ENCODE measurements at regions not wholly inside any gene's neighbourhood (a gene's known extent, or its start where the extent isn't known, plus 50 kb on each side); places are given as distances from the start of the nearest gene placed in this dataset.

DNA sequence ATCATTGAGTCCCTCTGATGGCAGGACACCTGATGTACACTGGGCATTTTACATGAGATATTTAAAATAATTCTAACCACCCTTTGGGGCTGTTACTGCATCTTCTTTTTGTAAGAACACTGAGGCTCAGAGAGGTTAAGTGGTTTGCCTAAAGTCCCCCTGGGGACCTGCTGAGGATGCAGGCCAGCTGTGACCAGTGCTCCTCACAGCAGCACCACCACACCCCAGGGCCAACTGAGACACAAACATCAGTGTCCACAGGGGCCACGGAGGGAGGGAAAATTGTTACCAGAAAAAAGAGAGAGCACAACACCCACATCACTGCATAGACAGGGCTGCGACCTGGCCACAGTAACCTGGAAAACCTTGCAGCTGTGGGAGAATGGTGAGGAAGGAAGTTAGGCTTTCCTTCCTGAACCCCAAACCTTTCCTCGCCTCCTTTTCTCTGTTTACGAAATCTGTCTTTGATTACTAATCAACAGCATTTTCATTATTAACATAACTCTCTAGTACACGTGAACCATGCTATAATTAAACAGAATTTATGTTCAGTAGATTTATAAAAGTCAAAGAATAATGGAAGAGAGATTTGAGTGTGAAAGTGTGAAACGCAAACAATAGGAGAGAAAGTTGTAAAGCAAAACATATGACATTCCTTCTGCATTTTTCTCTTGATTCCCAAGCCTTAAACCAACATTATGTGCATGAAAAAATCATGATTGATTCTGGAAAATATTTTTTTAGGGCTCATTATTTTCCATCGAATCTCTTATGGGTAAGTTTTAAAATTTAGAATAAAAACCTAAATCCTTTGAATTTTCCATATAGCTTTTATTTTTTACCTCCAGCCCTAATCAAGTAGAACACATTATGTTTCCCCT is 228.1 kb upstream of the DAPK1 start:
- Histone ChIP-seq H3K27ac (peak overlapping the region; percentile 68), H3F3A (ENCODE audit: insufficient read depth) (peaks cover 55% of the 10 kb centered on the region), H3K4me1 (ENCODE audit: insufficient read depth) (peaks cover 64% of the 10 kb centered on the region), H4K20me1 (ENCODE audit: insufficient read depth) (no peaks in the 10 kb centered on the region), H2AFZ (peak overlapping the region; percentile 58), H3K27me3 (replicated peaks; ENCODE audit: insufficient read depth) (no peaks in the 10 kb centered on the region), H3K79me2 (ENCODE audit: insufficient read depth) (no peaks in the 10 kb centered on the region), H3K9me2 (ENCODE audit: insufficient read depth) (no peaks in the 10 kb centered on the region), H3K4me3 (0 out of 2 replicates have a peak overlapping the region, but pooled peaks have one; percentile 1), H3K36me3 (ENCODE audit: low read depth) (no peaks in the 10 kb centered on the region), H3K9me3 (ENCODE audit: low read depth) (no peaks in the 10 kb centered on the region), H3K9ac (peak overlapping the region; percentile 50; the same call in 1 of the 2 replicates), H3K4me2 (ENCODE audit: unreplicated experiment) (peak overlapping the region; percentile 31)
- 61 to 64% methylated on average over 6 to 7 of the region's 7 CpGs for WGBS, 2 experiments (ENCODE audit: low coverage in 1 of 2, low lambda C conversion rate in 2 of 2, missing lambda C conversion rate in 2 of 2)
- TF ChIP-seq EZH2phosphoT487 (IDR thresholded peaks at IDR 0.05; ENCODE audit: insufficient read depth, low read depth) (no peak), EZH2 (IDR thresholded peaks at IDR 0.05; ENCODE audit: insufficient read depth, poor library complexity, severe bottlenecking) (no peak)
- no peak for DNase-seq
- in situ Hi-C loops (cut with MboI), result no loop called here

- peak overlapping the region; percentile 50; the same call in 1 of the 2 replicates for H3K9ac ChIP-seq
- peak; percentile 71 for DNase-seq
Measured at GRCh38 chr9:87270221-87270847, 227.3 kb upstream of the DAPK1 start.

GRCh38 chr9:87270848-87271234 is 226.8 kb upstream of the DAPK1 start:
- Histone ChIP-seq H3K27ac (peak overlapping the region; percentile 68; the same call in 1 of the 2 replicates), H3K9ac (peak overlapping the region; percentile 50; the same call in 1 of the 2 replicates), H3K79me2 (ENCODE audit: insufficient read depth) (no peaks in the 10 kb centered on the region), H3K4me1 (ENCODE audit: insufficient read depth) (peaks cover 77% of the 10 kb centered on the region), H3K4me2 (ENCODE audit: unreplicated experiment) (no peak overlapping the region), H3K4me3 (no peak overlapping the region), H4K20me1 (ENCODE audit: insufficient read depth) (no peaks in the 10 kb centered on the region), H3K36me3 (ENCODE audit: low read depth) (no peaks in the 10 kb centered on the region), H2AFZ (peak overlapping the region; percentile 58; the same call in 1 of the 2 replicates), H3K27me3 (replicated peaks; ENCODE audit: insufficient read depth) (no peaks in the 10 kb centered on the region), H3F3A (ENCODE audit: insufficient read depth) (peaks cover 68% of the 10 kb centered on the region), H3K9me3 (ENCODE audit: low read depth) (no peaks in the 10 kb centered on the region), H3K9me2 (ENCODE audit: insufficient read depth) (no peaks in the 10 kb centered on the region)
- in situ Hi-C loops (cut with MboI), result no loop called here
- TF ChIP-seq EZH2phosphoT487 (IDR thresholded peaks at IDR 0.05; ENCODE audit: insufficient read depth, low read depth) (no peak), EZH2 (IDR thresholded peaks at IDR 0.05; ENCODE audit: insufficient read depth, poor library complexity, severe bottlenecking) (no peak)
- 96% methylated on average over 8 of the region's 8 CpGs for WGBS, 2 experiments (ENCODE audit: low coverage in 1 of 2, low lambda C conversion rate in 2 of 2, missing lambda C conversion rate in 2 of 2)
- no peak for DNase-seq

More at GRCh38 chr9:87270221-87270847, 227.3 kb upstream of the DAPK1 start:
- Histone ChIP-seq H2AFZ (peak overlapping the region; percentile 58), H3K9me2 (ENCODE audit: insufficient read depth) (no peaks in the 10 kb centered on the region), H4K20me1 (ENCODE audit: insufficient read depth) (no peaks in the 10 kb centered on the region), H3K4me1 (ENCODE audit: insufficient read depth) (peaks cover 72% of the 10 kb centered on the region), H3K4me2 (ENCODE audit: unreplicated experiment) (peak overlapping the region; percentile 31), H3K27ac (peak overlapping the region; percentile 68), H3K36me3 (ENCODE audit: low read depth) (no peaks in the 10 kb centered on the region), H3K27me3 (replicated peaks; ENCODE audit: insufficient read depth) (no peaks in the 10 kb centered on the region), H3K9me3 (ENCODE audit: low read depth) (no peaks in the 10 kb centered on the region), H3K79me2 (ENCODE audit: insufficient read depth) (no peaks in the 10 kb centered on the region), H3F3A (ENCODE audit: insufficient read depth) (peaks cover 63% of the 10 kb centered on the region), H3K4me3 (0 out of 2 replicates have a peak overlapping the region, but pooled peaks have one; percentile 1)
- in situ Hi-C loops (cut with MboI), result no loop called here
- TF ChIP-seq EZH2 (IDR thresholded peaks at IDR 0.05; ENCODE audit: insufficient read depth, poor library complexity, severe bottlenecking), result no peak
- no peak for TF ChIP-seq EZH2phosphoT487 (IDR thresholded peaks at IDR 0.05; ENCODE audit: insufficient read depth, low read depth)
- WGBS, 2 experiments (ENCODE audit: low coverage in 1 of 2, low lambda C conversion rate in 2 of 2, missing lambda C conversion rate in 2 of 2), result 10 to 11% methylated on average over 16 of the region's 16 CpGs

GRCh38 chr9:87271696-87272477 is 225.8 kb upstream of the DAPK1 start:
- TF ChIP-seq EZH2 (IDR thresholded peaks at IDR 0.05; ENCODE audit: insufficient read depth, poor library complexity, severe bottlenecking) (no peak), EZH2phosphoT487 (IDR thresholded peaks at IDR 0.05; ENCODE audit: insufficient read depth, low read depth) (no peak)
- Histone ChIP-seq H2AFZ (peak overlapping the region; percentile 10; the same call in 1 of the 2 replicates), H3K79me2 (ENCODE audit: insufficient read depth) (no peaks in the 10 kb centered on the region), H3K9me3 (ENCODE audit: low read depth) (no peaks in the 10 kb centered on the region), H3F3A (ENCODE audit: insufficient read depth) (peaks cover 73% of the 10 kb centered on the region), H3K27ac (no peak overlapping the region), H4K20me1 (ENCODE audit: insufficient read depth) (no peaks in the 10 kb centered on the region), H3K9ac (no peak overlapping the region), H3K27me3 (replicated peaks; ENCODE audit: insufficient read depth) (no peaks in the 10 kb centered on the region), H3K4me3 (no peak overlapping the region), H3K36me3 (ENCODE audit: low read depth) (no peaks in the 10 kb centered on the region), H3K9me2 (ENCODE audit: insufficient read depth) (no peaks in the 10 kb centered on the region), H3K4me1 (ENCODE audit: insufficient read depth) (peaks cover 86% of the 10 kb centered on the region), H3K4me2 (ENCODE audit: unreplicated experiment) (peak overlapping the region; percentile 10)
- in situ Hi-C loops (cut with MboI), result no loop called here
- no peak for DNase-seq
- WGBS, 2 experiments (ENCODE audit: low coverage in 1 of 2, low lambda C conversion rate in 2 of 2, missing lambda C conversion rate in 2 of 2), result 54 to 65% methylated on average over 4 of the region's 4 CpGs
